ENCODE measurements at regions not wholly inside any gene's neighbourhood (a gene's known extent, or its start where the extent isn't known, plus 50 kb on each side); places are given as distances from the start of the nearest gene placed in this dataset.
"Not testable (repeated sequence)": the region's sequence is repeated elsewhere in the genome, so short reads cannot be mapped to it uniquely, and the experiment has no call there.

DNA sequence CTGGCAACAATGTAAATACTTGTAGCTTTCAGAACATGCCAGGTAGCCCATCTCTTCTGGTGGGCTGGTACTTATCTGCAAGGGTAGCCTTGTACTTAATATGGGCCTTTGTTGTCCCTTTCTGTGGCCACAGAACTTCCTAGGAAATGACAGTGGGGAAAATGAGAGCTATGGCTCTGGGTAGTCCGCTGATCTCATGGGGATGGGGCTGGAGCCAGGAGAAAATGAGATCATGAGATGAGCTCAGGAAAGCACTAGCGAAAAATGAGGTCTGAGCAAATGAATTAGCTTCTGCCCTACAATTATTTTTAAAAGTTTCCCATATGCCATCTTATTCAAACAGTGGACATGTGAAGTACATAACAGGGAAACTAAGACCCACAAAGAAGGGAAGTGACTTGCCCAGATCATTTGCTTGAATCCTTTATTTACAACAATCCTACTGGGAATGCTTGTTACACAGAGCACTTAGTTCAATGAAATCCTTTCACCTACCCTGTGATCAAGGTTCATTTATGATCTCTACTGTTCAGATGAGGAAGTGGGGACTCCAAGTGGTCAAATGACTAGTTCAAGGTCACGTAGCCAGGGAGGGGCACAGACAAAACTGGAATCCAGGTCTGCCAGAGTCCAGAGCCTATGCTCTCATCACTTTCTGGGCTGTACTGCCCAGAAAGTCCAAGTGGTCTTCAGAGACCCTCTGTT is 87.1 kb downstream of the PTPRS start:
- Mint-ChIP-seq H3K9me3 (peaks cover 6 to 8% of the 10 kb centered on the region in 2 donors), H3K27me3 (peaks cover 0 to 4% of the 10 kb centered on the region in 2 donors), H3K36me3 (ENCODE audit: insufficient read depth) (no peaks in the 10 kb centered on the region), H3K4me1 (ENCODE audit: low read depth in 2 of 2) (no peaks in the 10 kb centered on the region), H3K4me3 (no peak overlapping the region), H3K27ac (peak overlapping the region in 1 of 2 donors; percentile 44)
- DNase-seq (no peak), ATAC-seq (replicated peaks) (no peak)

DNA sequence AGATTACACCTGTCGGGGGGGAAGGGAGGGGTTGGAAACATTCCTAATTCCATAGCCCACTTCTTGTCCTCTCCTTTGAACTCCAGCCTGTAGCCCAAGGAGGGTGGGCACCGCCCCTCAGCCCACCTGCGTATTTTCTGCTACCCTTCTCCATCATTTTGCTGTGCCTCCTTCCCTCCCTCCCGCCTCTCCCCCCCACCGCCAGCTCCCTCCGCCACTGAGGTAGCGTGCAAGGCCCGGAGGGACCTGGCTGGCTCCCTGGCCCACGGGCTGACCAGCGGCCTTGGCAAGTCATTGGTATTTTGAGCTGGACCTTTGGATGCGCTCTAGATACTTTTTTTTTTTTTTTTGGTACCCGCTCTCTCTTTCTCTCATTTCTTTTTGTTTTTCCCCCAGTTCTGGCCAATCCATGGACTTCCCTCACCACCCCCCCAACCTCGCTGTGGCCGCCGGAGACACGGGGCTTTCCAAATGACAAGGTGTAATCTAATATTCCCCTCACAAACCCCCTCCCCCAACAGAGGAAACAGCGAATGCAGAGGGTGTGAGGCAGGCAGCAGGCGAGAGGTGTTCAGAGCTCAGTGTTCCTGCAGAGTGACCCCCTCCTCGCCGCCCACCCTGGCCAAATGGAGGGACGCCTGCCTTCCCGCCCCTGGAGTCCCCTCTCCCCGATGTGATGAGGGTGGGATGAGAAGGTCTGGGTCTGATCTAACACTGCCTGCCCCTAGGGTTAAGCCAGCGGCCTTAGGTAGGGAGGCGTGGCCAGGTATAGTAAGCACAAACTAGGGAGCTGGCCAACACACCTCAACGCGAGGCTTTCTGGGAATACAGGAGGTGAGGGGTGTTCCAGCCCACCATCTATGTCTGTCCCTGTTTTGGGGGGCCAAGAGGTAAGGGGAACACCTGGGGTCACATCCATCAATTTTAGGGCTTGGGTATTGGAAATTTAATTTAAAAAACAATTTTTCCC is 89.2 kb downstream of the PTPRS start:
- ATAC-seq (replicated peaks): no peak
- no peak overlapping the region for H3K4me3 Mint-ChIP-seq
- no peaks in the 10 kb centered on the region for H3K36me3 Mint-ChIP-seq (ENCODE audit: insufficient read depth)
- peaks cover 6 to 8% of the 10 kb centered on the region in 2 donors for H3K9me3 Mint-ChIP-seq
- peaks cover 0 to 5% of the 10 kb centered on the region in 2 donors for H3K4me1 Mint-ChIP-seq (ENCODE audit: low read depth in 2 of 2)
- no peak overlapping the region for H3K27ac Mint-ChIP-seq
- DNase-seq: no peak
- peaks cover 22 to 26% of the 10 kb centered on the region in 2 donors for H3K27me3 Mint-ChIP-seq

DNA sequence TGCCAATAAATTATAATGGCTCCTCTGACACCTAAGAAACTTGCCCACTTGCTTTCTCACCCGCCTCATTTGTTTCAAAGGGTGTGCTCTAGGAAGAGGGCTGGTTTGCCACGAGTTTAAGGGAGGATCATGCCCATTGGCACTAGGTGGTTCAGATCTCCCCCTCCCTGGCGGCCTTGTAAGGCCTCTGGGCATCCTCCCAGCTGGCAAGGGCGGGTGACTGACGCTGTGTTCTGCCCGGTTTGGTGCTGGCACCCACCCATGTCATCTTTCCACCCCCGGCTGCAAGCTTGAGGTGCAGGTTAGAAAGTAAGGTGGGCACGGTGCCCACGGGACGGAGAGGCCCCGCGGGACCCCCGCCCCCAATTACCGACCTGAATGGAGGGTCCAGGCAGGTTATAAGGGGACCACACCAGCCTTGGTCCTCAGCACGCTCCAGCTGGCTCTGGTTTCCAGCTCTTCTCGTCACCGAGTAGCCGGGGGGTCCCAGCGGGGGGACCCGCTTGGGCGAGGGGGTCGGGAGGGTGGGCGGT is 90.4 kb downstream of the PTPRS start:
- no peak overlapping the region for H3K27ac Mint-ChIP-seq
- peaks cover 31 to 34% of the 10 kb centered on the region in 2 donors for H3K27me3 Mint-ChIP-seq
- peaks cover 4 to 8% of the 10 kb centered on the region in 2 donors for H3K9me3 Mint-ChIP-seq
- no peak for ATAC-seq (replicated peaks)
- H3K4me1 Mint-ChIP-seq (ENCODE audit: low read depth in 2 of 2): peaks cover 0 to 5% of the 10 kb centered on the region in 2 donors
- H3K4me3 Mint-ChIP-seq: no peak overlapping the region
- H3K36me3 Mint-ChIP-seq (ENCODE audit: insufficient read depth): no peaks in the 10 kb centered on the region
- no peak for DNase-seq

DNA sequence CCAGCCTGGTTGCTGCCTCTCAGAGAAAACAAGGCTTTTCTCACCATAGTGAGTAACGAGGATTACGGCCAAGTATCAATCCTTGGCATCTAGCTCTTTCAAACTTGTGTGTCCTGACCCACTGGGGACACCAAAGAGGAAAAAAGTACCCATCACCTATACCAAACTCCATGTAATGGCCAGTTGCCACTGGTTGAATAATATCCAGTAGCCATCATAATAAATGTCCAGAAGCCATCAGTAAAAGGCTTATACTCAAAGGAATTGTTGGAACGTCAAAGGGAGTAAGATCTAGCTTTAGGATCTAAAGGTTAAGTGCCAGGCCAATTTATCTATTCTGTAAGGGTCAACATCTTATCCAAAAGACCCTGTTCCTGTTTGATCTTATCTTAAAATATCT is 91.1 kb downstream of the PTPRS start:
- Mint-ChIP-seq H3K9me3 (peaks cover 4 to 7% of the 10 kb centered on the region in 2 donors), H3K4me3 (no peak overlapping the region), H3K4me1 (ENCODE audit: low read depth in 2 of 2) (peaks cover 0 to 5% of the 10 kb centered on the region in 2 donors), H3K27ac (no peak overlapping the region), H3K27me3 (peaks cover 31 to 34% of the 10 kb centered on the region in 2 donors), H3K36me3 (ENCODE audit: insufficient read depth) (no peaks in the 10 kb centered on the region)
- ATAC-seq (replicated peaks) (no peak), DNase-seq (no peak)

- H3K27ac Mint-ChIP-seq: no peak overlapping the region
- peaks cover 31 to 34% of the 10 kb centered on the region in 2 donors for H3K27me3 Mint-ChIP-seq
- ATAC-seq (replicated peaks): no peak
- no peak overlapping the region for H3K4me3 Mint-ChIP-seq
- H3K4me1 Mint-ChIP-seq (ENCODE audit: low read depth in 2 of 2): peaks cover 0 to 5% of the 10 kb centered on the region in 2 donors
- no peaks in the 10 kb centered on the region for H3K9me3 Mint-ChIP-seq
- H3K36me3 Mint-ChIP-seq (ENCODE audit: insufficient read depth): no peaks in the 10 kb centered on the region
- no peak for DNase-seq
These were observed 92.5 kb downstream of the PTPRS start for GRCh38 chr19:5247957-5248705.

DNA sequence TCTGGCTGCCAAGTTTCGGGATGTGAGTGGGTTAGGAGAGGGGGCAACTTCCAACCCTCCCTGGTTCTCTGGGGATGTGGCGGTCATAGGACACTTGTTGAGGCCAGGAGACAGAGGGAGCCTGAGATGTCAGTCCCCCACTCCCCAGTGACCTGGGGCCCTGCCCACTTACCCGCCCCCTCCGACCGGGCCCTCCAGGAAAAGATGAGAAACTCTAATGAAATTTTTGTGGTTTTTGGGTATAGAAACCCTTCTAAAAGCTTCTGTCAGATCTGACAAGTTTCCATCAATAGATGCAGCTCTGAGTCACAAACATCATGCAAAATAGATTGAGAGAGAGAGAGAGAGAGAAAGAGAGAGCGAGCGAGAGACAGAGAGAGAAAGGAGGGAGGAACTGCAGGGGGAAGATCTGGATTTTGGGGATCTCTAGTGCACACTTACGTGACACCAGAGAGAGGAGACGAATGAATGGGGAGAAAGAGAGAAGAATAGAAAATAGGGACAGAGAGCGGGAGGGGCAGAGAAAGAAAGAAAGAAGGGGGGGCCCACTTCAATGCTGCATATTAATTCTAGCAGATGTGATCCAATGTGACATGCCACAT is 94.0 kb downstream of the PTPRS start:
- Mint-ChIP-seq H3K9me3 (no peaks in the 10 kb centered on the region), H3K27ac (no peak overlapping the region), H3K27me3 (peaks cover 31 to 34% of the 10 kb centered on the region in 2 donors), H3K4me3 (no peak overlapping the region), H3K4me1 (ENCODE audit: low read depth in 2 of 2) (peaks cover 0 to 5% of the 10 kb centered on the region in 2 donors), H3K36me3 (ENCODE audit: insufficient read depth) (no peaks in the 10 kb centered on the region)
- DNase-seq (no peak), ATAC-seq (replicated peaks) (no peak)

DNA sequence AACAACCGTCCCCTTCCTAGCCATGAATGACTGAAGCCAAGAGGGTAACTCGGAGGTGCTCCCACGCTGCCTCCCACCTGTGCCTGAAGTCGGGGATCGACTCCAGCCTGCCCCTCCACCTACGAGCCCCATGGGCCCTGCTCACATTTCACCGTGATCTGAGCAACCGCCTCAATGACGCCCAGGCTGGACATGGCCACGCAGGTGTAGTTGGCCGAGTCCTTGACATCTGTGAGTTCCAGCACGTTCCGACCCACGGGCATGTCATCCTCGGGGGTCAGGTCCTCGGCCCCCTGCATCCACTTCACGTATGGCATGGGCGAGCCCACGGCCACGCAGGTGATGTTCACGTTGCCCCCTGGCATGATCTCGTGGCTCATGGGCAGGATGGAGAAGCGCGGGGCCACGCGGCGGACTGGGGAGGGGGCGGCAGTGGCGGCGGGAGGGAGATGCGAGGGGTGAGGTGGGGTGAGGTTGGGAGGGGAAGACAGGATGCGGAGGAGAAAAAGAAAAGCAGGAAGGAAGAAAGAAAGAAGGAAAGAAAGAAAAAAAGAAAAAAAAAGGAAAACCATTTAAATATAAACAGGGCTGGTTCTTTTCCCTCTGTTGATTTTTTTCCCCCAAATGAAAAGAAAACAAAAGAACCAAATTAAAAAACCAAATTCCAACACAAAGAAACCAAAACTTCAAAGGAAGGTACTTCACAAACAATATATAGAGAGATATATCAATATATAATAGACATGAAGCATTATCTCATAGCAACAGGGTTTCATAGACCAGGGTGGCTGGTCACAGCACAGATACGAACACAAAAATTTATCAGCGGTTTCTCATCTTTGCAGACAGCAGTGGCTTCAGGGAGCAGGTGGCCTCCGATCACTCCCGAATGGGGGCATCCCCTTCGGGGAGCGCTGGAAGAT is 94.7 kb downstream of the PTPRS start:
- H3K36me3 Mint-ChIP-seq (ENCODE audit: insufficient read depth): no peaks in the 10 kb centered on the region
- peaks cover 31 to 34% of the 10 kb centered on the region in 2 donors for H3K27me3 Mint-ChIP-seq
- no peak overlapping the region for H3K4me3 Mint-ChIP-seq
- H3K27ac Mint-ChIP-seq: no peak overlapping the region
- DNase-seq (no peak), ATAC-seq (replicated peaks) (no peak)
- peaks cover 0 to 5% of the 10 kb centered on the region in 2 donors for H3K4me1 Mint-ChIP-seq (ENCODE audit: low read depth in 2 of 2)
- H3K9me3 Mint-ChIP-seq: no peaks in the 10 kb centered on the region

DNA sequence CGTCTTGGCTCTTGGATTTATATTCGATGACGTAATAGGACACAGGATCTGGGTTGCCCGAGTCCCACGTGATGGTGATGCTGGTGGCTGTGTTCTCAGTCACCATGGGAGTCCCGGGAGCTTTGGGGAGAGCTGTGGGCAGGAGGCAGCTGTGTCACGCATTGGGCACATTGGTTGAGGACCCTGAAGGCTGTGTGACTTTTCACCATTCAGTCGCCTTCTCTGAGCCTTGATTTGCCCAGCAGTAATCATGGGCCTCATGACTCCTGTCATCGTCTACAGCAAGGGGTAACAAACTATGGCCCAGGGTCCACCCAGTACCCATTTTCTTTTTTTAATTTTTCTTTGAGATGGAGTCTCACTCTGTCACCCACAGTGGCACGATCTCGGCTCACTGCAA is 96.3 kb downstream of the PTPRS start:
- no peak for ATAC-seq (replicated peaks)

GRCh38 chr19:5243878-5244277 is 96.7 kb downstream of the PTPRS start:
- H3K4me3 Mint-ChIP-seq: no peak overlapping the region
- ATAC-seq (replicated peaks): no peak

More for the DNA sequence above, 96.3 kb downstream of the PTPRS start:
- no peaks in the 10 kb centered on the region for H3K9me3 Mint-ChIP-seq
- no peak overlapping the region for H3K4me3 Mint-ChIP-seq
- H3K36me3 Mint-ChIP-seq (ENCODE audit: insufficient read depth): no peaks in the 10 kb centered on the region
- H3K27me3 Mint-ChIP-seq: peaks cover 34 to 37% of the 10 kb centered on the region in 2 donors
- no peak overlapping the region for H3K27ac Mint-ChIP-seq
- peaks cover 0 to 5% of the 10 kb centered on the region in 2 donors for H3K4me1 Mint-ChIP-seq (ENCODE audit: low read depth in 2 of 2)
- DNase-seq: no peak

GRCh38 chr19:5241896-5242295 is 98.7 kb downstream of the PTPRS start:
- ATAC-seq (replicated peaks); H3K9me3 Mint-ChIP-seq; H3K4me3 Mint-ChIP-seq; H3K4me1 Mint-ChIP-seq (ENCODE audit: low read depth in 2 of 2); DNase-seq; H3K27ac Mint-ChIP-seq; H3K36me3 Mint-ChIP-seq (ENCODE audit: insufficient read depth): not testable (repeated sequence)
- H3K27me3 Mint-ChIP-seq: peaks cover 13 to 24% of the 10 kb centered on the region in 2 donors

More at GRCh38 chr19:5243878-5244277, 96.7 kb downstream of the PTPRS start:
- H3K4me1 Mint-ChIP-seq (ENCODE audit: low read depth in 2 of 2): peaks cover 0 to 5% of the 10 kb centered on the region in 2 donors
- DNase-seq: no peak
- H3K27me3 Mint-ChIP-seq: peaks cover 33 to 41% of the 10 kb centered on the region in 2 donors
- H3K36me3 Mint-ChIP-seq (ENCODE audit: insufficient read depth): no peaks in the 10 kb centered on the region
- no peak overlapping the region for H3K27ac Mint-ChIP-seq
- H3K9me3 Mint-ChIP-seq: no peaks in the 10 kb centered on the region

DNA sequence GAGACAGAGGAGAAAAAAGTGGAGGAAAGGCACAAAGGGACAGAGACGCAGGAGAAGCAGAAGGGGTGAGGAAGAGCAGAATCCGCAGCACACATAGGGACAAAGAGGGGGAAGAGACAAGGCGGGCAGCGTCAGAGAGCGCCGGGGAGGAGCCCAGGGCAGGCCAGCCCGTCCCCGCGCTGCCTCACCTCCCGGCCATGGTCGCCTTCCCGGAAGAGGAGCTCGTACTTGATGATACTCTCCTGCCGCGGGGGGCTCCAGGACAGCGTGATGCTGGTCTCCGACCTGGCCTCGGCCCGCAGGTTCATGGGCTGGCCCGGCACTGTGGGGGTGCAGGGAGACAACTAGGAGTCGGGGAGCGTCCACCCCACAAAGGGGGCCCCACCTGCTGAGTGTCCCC is 100.6 kb downstream of the PTPRS start:
- Mint-ChIP-seq H3K4me1 (ENCODE audit: low read depth in 2 of 2) (no peaks in the 10 kb centered on the region), H3K27ac (no peak overlapping the region), H3K9me3 (no peaks in the 10 kb centered on the region), H3K36me3 (ENCODE audit: insufficient read depth) (no peaks in the 10 kb centered on the region), H3K27me3 (peaks cover 0 to 10% of the 10 kb centered on the region in 2 donors), H3K4me3 (no peak overlapping the region)
- DNase-seq: no peak
- no peak for ATAC-seq (replicated peaks)

- H3K36me3 Mint-ChIP-seq (ENCODE audit: insufficient read depth): no peaks in the 10 kb centered on the region
- no peak overlapping the region for H3K4me3 Mint-ChIP-seq
- DNase-seq (no peak), ATAC-seq (replicated peaks) (no peak)
- peaks cover 0 to 10% of the 10 kb centered on the region in 2 donors for H3K27me3 Mint-ChIP-seq
- H3K9me3 Mint-ChIP-seq: no peaks in the 10 kb centered on the region
- H3K27ac Mint-ChIP-seq: no peak overlapping the region
- no peaks in the 10 kb centered on the region for H3K4me1 Mint-ChIP-seq (ENCODE audit: low read depth in 2 of 2)
These were observed 101.9 kb downstream of the PTPRS start for GRCh38 chr19:5238700-5239099.

Data from effector memory CD8-positive, alpha-beta T cell (primary cell).